NCI-H2107 treated with DMSO at 0.1 percent for 48 hours (cell line): ENCODE measurements at regions not wholly inside any gene's neighbourhood (a gene's known extent, or its start where the extent isn't known, plus 50 kb on each side); places are given as distances from the start of the nearest gene placed in this dataset.
"Not testable (repeated sequence)": the region's sequence is repeated elsewhere in the genome, so short reads cannot be mapped to it uniquely, and the experiment has no call there.

Experiments
- DNase-seq: peaks from one replicate; lab custom pipeline; 2025; ENCODE audit not compliant: unreplicated experiment; lab: John Stamatoyannopoulos, UW

DNA sequence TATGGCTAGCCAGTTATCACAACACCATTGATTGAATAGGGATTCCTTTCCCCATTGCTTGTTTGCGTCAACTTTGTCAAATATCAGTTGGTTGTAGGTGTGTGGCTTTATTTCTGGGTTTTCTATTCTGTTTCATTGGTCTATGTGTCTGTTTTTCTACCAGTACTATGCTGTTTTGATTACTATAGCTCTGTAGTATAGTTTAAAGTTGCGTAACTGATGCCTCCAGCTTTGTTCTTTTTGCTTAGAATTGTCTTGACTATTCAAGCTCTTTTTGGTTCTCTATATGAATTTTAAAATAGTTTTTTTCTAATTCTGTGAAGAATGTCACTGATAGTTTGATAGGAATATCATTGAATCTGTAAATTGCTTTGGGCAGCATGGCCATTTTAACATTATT is 194.9 kb upstream of the FN1 start:
- not testable (repeated sequence) for DNase-seq

DNA sequence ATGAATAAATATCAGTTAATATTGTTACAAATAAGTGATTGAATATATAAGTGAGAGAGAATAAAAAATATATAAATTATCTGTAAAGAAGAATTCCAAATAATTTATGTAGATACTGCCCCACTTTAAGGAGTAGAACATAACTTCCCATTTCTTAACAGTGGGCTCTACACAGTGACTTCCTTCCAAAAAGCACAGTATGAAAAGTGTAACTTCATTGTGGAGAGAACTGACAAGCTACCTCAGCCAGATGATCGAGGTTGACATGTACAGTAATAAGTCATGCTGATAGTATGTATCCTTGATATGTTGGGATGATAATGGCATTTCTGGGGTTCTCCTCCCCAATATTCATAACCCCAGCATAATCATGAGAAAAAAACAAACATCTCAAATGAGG is 191.9 kb upstream of the FN1 start:
- no peak for DNase-seq

DNA sequence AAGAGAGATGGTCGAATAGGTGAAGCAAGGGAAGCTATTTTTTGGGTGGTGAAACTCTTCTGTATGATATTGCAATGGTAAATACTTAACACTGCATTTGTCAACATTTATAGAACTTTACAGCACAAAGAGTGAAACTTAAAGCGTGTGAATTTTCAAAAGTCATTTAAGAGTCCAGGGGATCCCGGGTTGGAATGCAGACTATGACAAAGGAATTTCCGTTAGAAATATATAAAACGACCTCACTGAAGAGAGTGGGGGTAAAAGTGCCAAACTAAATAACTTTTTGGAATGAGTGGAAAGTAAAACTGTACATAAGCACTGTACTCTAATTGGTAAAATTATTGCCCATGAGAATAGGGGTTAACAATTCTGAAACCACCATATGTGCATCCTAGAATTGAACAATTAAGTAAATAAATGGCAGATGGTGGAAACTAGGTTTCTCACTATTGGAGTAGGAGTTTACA is 191.0 kb upstream of the FN1 start:
- DNase-seq, result no peak

DNA sequence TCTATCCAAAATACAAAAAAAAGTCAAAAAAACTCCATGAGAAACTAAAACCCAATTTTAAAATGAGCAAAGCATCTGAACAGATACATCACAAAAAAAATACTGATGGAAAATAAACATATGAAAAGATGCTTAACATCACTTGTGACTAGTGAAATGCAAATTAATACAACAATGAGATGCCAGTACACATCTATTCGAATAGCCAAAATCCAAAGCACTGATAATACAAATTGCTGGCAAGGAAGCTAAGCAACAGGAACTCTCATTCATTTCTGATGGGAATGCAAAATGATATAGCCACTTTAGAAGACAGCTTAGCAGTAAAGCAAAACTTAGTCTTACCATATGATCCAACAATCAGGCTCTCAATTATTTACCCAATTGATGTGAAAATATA is 190.2 kb upstream of the FN1 start:
- DNase-seq, result no peak

DNA sequence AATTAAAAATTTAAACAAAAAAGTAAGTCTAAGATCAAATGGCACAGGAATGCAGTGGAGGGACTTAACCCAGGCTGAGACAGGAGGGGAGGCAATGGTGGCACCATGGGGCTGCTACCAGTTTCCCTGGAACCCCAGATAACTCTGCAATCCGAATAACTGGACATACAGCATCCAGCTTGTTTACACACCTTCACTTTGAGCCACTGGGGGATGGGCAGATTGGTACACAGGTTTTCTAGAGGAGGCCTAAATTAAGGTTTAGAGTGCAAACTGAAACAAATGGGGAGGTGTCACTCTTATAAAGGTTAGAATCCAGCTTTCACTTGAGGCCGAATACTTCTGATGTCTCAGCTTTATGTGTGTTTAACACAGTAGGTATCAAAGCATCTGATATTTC is 189.3 kb upstream of the FN1 start:
- no peak for DNase-seq

DNA sequence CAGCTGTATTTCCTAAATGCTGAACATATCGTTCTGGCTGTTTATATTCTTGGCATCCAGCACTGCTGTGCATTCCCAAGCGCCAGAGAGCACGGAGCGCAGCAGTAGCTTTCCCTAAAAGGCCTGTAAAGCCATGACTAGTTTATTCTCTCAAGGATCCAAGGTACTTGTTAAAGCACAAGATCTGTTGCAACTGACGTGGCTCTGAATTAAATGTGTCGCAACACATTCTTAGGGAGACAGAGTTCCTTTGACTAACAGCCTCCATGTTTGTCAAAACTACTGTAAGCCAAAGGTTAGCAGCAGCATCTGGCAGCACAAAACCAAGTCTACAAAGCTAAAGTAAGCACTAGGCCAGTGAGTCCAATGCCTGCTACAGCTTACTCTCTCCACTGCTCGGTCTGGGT is 188.6 kb upstream of the FN1 start:
- DNase-seq, result no peak

- DNase-seq, result no peak
These were observed 187.0 kb upstream of the FN1 start for GRCh38 chr2:215622837-215623236.

GRCh38 chr2:215621381-215621780 is 185.5 kb upstream of the FN1 start:
- no peak for DNase-seq

GRCh38 chr2:215620528-215620927 is 184.7 kb upstream of the FN1 start:
- no peak for DNase-seq

GRCh38 chr2:215619989-215620388 is 184.1 kb upstream of the FN1 start:
- DNase-seq, result peak; percentile 29

- peak; percentile 88 for DNase-seq
These were observed 183.4 kb upstream of the FN1 start for GRCh38 chr2:215619022-215619958.

- no peak for DNase-seq
These were observed 182.3 kb upstream of the FN1 start for GRCh38 chr2:215618145-215618544.

DNA sequence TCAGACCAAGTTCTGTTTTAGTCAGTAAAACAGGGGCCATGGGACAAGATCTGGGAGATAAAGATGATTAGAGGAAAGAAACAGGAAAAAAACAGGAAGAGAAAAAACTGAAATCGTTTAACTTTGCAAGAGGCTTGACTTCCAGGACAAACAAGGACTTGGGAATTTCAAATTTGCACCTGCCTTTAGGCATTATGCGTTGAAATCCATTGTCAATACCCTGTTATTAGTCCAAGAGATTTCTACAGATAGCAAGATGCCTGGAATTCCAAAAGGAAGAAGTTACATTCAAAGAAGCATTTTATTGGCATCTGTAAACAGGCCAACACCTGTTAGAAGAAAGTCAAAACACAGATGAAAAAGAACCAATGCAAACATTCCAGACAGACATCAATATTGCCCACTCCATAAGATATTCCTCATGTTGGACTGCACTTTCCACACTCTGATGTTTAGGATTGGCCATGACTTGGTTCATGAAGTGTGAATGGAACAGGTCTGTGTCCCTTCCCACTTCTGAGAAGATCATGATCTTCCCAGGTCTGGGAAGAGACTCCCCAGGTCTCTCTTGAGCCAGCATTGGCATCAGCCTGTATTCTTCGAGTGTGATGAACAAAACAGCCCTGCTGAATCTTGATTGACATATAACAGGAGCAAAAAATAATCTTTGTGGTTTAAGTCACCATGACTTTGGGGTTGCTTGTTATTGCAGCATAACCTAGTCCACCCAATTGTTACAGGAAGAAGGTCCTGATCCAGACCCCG is 181.4 kb upstream of the FN1 start:
- no peak for DNase-seq

DNA sequence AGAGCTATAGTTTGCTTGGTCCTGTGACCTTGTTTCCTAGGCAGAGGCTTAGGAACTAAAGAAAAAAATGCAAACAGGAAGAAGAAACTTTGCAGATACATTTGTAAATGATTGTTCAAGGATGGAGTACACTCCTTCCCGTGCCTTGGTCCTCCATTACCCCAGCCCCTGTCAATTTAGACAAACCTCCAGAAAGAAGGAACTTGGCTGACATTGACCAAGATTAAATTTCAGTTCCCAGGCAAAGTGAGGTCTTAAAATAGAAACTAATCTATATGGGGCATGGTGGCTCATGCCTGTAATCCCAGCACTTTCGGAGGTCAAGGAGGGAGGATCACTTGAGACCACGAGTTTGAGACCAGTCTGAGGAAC is 179.9 kb upstream of the FN1 start:
- DNase-seq, result no peak

- no peak for DNase-seq
These were observed 179.4 kb upstream of the FN1 start for GRCh38 chr2:215615067-215615802.

- no peak for DNase-seq
These were observed 178.4 kb upstream of the FN1 start for GRCh38 chr2:215614296-215614695.

GRCh38 chr2:215613888-215614287 is 178.0 kb upstream of the FN1 start:
- DNase-seq, result no peak

DNA sequence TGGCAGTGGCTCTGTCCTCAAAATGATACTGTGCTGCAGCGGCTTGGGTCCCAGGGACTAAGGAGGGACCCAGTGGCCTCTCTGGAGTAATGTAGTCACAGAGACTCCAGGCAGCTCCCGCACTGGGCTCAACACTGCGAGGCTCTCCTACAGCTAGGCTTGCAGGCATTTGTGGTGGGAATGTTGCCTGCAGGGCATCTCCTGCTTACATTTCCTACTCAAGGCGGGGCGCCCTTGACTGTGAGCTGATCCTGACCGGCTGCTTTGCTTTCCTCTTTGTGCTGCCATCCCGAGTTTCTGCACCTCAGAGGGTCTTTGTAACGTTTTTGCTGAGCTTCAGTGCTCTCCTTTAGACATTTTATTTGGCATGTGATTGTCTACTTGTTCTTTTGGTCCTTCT is 177.4 kb upstream of the FN1 start:
- no peak for DNase-seq

DNA sequence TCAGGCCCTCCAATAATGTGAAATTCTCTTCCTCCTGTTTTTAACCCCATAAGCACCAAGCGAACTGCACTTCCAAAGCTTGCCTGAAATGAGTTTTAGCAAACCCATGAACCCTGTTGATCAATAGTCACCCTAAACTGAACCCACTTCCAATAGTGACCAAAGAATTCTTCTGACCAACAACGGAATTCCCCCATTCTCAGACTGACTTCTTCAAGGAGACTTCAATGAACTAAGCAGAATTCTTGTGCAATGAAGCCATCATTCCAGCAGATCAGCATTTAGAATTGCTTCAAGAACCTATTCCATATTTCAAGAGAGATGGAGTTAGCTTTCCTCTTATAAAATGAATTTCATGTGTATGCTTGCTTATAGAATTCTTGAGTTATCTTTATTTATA is 176.9 kb upstream of the FN1 start:
- no peak for DNase-seq

- no peak for DNase-seq
These were observed 175.9 kb upstream of the FN1 start for GRCh38 chr2:215611609-215612386.
